ENCODE measurements at regions not wholly inside any gene's neighbourhood (a gene's known extent, or its start where the extent isn't known, plus 50 kb on each side); places are given as distances from the start of the nearest gene placed in this dataset.

GRCh38 chr12:111011999-111012600, 91.7 kb upstream of the MYL2 start:
- no peak overlapping the region for H3K27ac ChIP-seq
- TF ChIP-seq CTCF (IDR thresholded peaks at IDR 0.05) (no peak), ZFX (IDR thresholded peaks at IDR 0.05; ENCODE audit: borderline replicate concordance) (no peak)

GRCh38 chr12:111010916-111011657, 90.7 kb upstream of the MYL2 start:
- TF ChIP-seq ZFX (IDR thresholded peaks at IDR 0.05; ENCODE audit: borderline replicate concordance) (no peak), CTCF (IDR thresholded peaks at IDR 0.05) (no peak)
- no peak overlapping the region for H3K27ac ChIP-seq

- H3K27ac ChIP-seq = no peak overlapping the region
- no peak for TF ChIP-seq CTCF (IDR thresholded peaks at IDR 0.05)
- TF ChIP-seq ZFX (IDR thresholded peaks at IDR 0.05; ENCODE audit: borderline replicate concordance) = no peak
Measured at GRCh38 chr12:111010061-111010460, 89.7 kb upstream of the MYL2 start.

- H3K27ac ChIP-seq = no peak overlapping the region
- TF ChIP-seq ZFX (IDR thresholded peaks at IDR 0.05; ENCODE audit: borderline replicate concordance) (no peak), CTCF (IDR thresholded peaks at IDR 0.05) (no peak)
Measured at GRCh38 chr12:111006621-111007020, 86.2 kb upstream of the MYL2 start.

GRCh38 chr12:110998971-110999370, 78.6 kb upstream of the MYL2 start:
- no peak overlapping the region for H3K27ac ChIP-seq
- TF ChIP-seq CTCF (IDR thresholded peaks at IDR 0.05) = no peak
- no peak for TF ChIP-seq ZFX (IDR thresholded peaks at IDR 0.05; ENCODE audit: borderline replicate concordance)

GRCh38 chr12:110998165-110998564, 77.8 kb upstream of the MYL2 start:
- TF ChIP-seq CTCF (IDR thresholded peaks at IDR 0.05) (no peak), ZFX (IDR thresholded peaks at IDR 0.05; ENCODE audit: borderline replicate concordance) (no peak)
- H3K27ac ChIP-seq = no peak overlapping the region

GRCh38 chr12:110996415-110996814, 76.0 kb upstream of the MYL2 start:
- H3K27ac ChIP-seq = no peak overlapping the region
- TF ChIP-seq ZFX (IDR thresholded peaks at IDR 0.05; ENCODE audit: borderline replicate concordance) (no peak), CTCF (IDR thresholded peaks at IDR 0.05) (no peak)
